OCI-LY3 (cell line): ENCODE measurements at regions not wholly inside any gene's neighbourhood (a gene's known extent, or its start where the extent isn't known, plus 50 kb on each side); places are given as distances from the start of the nearest gene placed in this dataset.

Experiments
- H2AFZ ChIP-seq: fragments of 200-600, 300-600 bp; shearing (Covaris generic); 2 replicates; pipeline ENCODE4 v1.6.0; 2014; ENCODE audit warnings: antibody characterized with exemption, low read depth, low read length
- H3K27ac ChIP-seq: fragments of 200-600, 300-600 bp; sonication (generic); 2 replicates; pipeline ENCODE4 v1.5.1; 2014; ENCODE audit warnings: mild to moderate bottlenecking, low read length, moderate library complexity, mixed read lengths
- H3K27me3 ChIP-seq: fragments of 200-600, 300-600 bp; sonication (generic); 2 replicates; pipeline ENCODE4 v1.6.1; 2014; ENCODE audit warnings: low read depth, low read length, mixed read lengths
- H3K36me3 ChIP-seq: fragments of 200-600, 300-600 bp; sonication (generic); replicated peaks from 2 replicates; pipeline ENCODE3; 2014; ENCODE audit warnings: low read depth, low read length, mixed read lengths
- H3K4me1 ChIP-seq: fragments of 300-600, 200-600 bp; sonication (generic); 2 replicates; pipeline ENCODE4 v1.6.1; 2014; ENCODE audit warnings: low read length, mixed read lengths
- H3K4me2 ChIP-seq: fragments of 200-600, 300-600 bp; sonication (generic); 2 replicates; pipeline ENCODE4 v1.6.1; 2014; ENCODE audit warnings: low read length, mixed read lengths
- H3K4me3 ChIP-seq: fragments of 300-600, 200-600 bp; sonication (generic); 2 replicates; pipeline ENCODE4 v1.5.1; 2014; ENCODE audit warnings: antibody characterized with exemption, mild to moderate bottlenecking, low read length, moderate library complexity
- H3K79me2 ChIP-seq: fragments of 300-600, 200-600 bp; shearing (Covaris generic); 2 replicates; pipeline ENCODE4 v1.6.1; 2014; ENCODE audit warnings: mild to moderate bottlenecking, low read length, mixed read lengths
- H3K9ac ChIP-seq: fragments of 300-600, 200-600 bp; shearing (Covaris generic); 2 replicates; pipeline ENCODE4 v1.6.0; 2014; ENCODE audit warnings: mild to moderate bottlenecking, low read length, moderate library complexity
- H3K9me3 ChIP-seq: fragments of 200-600, 300-600 bp; shearing (Covaris generic); 2 replicates; pipeline ENCODE4 v1.6.1; 2014; ENCODE audit warnings: low read length, mixed read lengths; ENCODE audit not compliant: insufficient read depth
- H4K20me1 ChIP-seq: fragments of 200-600, 300-600 bp; sonication (generic); 2 replicates; pipeline ENCODE4 v1.6.1; 2016; ENCODE audit warnings: low read length, mixed read lengths; ENCODE audit not compliant: insufficient read depth
- CTCF ChIP-seq: fragments of 200-600, 300-600 bp; sonication (generic); IDR thresholded peaks from 2 replicates; pipeline ENCODE4 v1.5.1; 2014; ENCODE audit warnings: antibody characterized with exemption, low read length, low read depth
- EZH2phosphoT487 ChIP-seq: fragments of 200-600 bp; shearing (Covaris generic); IDR thresholded peaks from 2 replicates; pipeline ENCODE4 v1.6.1; 2018; ENCODE audit warnings: antibody characterized with exemption, mixed run types, low read depth

- H3K27me3 ChIP-seq, result peaks cover 6% of the 10 kb centered on the region; the same call in 1 of the 2 replicates
- no peaks in the 10 kb centered on the region for H3K79me2 ChIP-seq
- no peaks in the 10 kb centered on the region for H3K4me1 ChIP-seq
- no peaks in the 10 kb centered on the region for H3K36me3 ChIP-seq
- TF ChIP-seq EZH2phosphoT487 (no peak), CTCF (no peak)
- no peak overlapping the region for H3K4me2 ChIP-seq
- no peak overlapping the region for H3K27ac ChIP-seq
- H4K20me1 ChIP-seq, result no peaks in the 10 kb centered on the region
- H3K4me3 ChIP-seq, result no peak overlapping the region
- no peak overlapping the region for H3K9ac ChIP-seq
- H3K9me3 ChIP-seq, result no peaks in the 10 kb centered on the region
- no peak overlapping the region for H2AFZ ChIP-seq
Measured at GRCh38 chr2:11053546-11053945, 101.7 kb upstream of the SLC66A3 start.

DNA sequence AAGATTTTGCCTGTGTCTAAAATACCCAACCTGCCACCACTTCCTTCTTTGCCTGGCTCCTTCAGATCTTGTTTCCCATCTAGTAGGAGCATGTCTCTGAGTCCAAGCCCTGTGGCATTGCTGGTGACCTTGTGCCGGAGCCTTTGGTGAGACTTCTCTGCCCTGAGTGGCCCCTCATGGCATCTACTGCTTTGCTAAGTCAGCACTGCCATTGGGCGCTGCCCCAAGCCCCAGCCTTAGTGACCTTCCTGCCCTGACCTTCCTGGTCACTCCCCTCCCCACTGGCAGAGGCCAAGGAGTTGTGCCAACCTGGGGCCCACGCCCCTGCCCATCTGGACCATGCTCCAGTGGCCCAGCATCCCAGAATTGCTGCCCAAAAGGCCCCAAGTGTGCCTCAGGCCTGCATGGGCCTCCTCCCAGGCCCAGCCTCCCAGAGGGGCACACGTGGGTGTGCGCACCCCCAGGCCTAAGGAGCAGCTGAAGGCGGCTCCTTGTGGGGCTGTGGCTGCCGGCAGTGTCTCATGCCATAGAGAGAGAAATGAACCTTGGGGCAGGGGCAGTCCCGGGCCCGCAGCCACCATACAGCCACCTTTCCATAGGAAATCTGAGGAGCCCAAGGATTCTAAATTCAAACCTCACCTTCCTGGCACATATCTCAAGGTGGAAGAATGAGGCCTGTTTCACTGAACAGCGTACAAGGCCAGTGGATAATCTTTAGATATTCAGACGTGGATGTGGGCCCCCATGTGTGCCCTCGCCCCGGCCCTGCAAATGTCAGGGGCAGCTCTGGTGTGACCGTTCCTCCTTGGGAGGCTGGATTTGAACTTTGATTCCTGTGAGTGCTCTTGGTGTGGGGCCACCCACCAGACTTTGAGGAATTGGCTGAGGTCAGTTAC lies 100.2 kb upstream of the SLC66A3 start:
- no peak overlapping the region for H3K9ac ChIP-seq
- H3K27ac ChIP-seq, result no peak overlapping the region
- no peaks in the 10 kb centered on the region for H3K4me1 ChIP-seq
- H3K79me2 ChIP-seq, result no peaks in the 10 kb centered on the region
- no peaks in the 10 kb centered on the region for H3K36me3 ChIP-seq
- no peaks in the 10 kb centered on the region; the same call in 1 of the 2 replicates for H3K9me3 ChIP-seq
- H3K27me3 ChIP-seq, result peaks cover 6% of the 10 kb centered on the region; the same call in 1 of the 2 replicates
- no peak overlapping the region for H3K4me3 ChIP-seq
- no peaks in the 10 kb centered on the region for H4K20me1 ChIP-seq
- H2AFZ ChIP-seq, result no peak overlapping the region
- no peak overlapping the region for H3K4me2 ChIP-seq
- TF ChIP-seq EZH2phosphoT487 (no peak), CTCF (no peak)

DNA sequence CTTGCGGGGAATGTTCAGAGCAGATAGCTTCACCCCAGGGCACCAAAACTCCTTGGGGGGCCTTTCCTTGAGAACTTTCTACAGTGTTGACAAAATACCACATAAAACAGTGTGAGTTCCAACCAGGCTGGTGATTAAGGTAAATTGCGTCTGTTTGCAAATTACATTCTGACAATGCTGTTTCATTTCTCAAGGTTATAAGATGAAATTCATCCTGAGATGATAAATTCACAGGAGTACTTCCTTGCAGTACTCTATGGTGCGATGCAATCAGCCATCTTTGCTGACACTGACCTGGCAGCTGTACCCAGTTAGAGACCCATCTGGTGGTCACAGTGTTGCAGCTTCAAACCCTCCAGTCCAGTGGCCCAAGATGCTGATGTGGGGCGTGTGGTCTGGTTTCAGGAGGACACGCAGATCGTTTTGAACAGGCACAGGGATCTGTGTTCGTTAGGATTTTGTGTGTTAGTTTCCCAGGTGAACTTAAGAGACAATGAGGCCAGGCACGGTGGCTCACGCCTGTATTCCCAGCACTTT lies 99.5 kb upstream of the SLC66A3 start:
- no peaks in the 10 kb centered on the region for H3K4me1 ChIP-seq
- no peak overlapping the region for H2AFZ ChIP-seq
- H3K36me3 ChIP-seq, result no peaks in the 10 kb centered on the region
- TF ChIP-seq EZH2phosphoT487 (no peak), CTCF (no peak)
- H3K27me3 ChIP-seq, result peaks cover 6% of the 10 kb centered on the region; the same call in 1 of the 2 replicates
- H4K20me1 ChIP-seq, result no peaks in the 10 kb centered on the region
- H3K4me2 ChIP-seq, result no peak overlapping the region
- no peak overlapping the region for H3K4me3 ChIP-seq
- H3K27ac ChIP-seq, result no peak overlapping the region
- H3K9me3 ChIP-seq, result peaks cover 5% of the 10 kb centered on the region
- H3K9ac ChIP-seq, result no peak overlapping the region
- no peaks in the 10 kb centered on the region for H3K79me2 ChIP-seq

- Histone ChIP-seq H3K27ac (no peak overlapping the region), H3K9me3 (peaks cover 14% of the 10 kb centered on the region), H3K4me1 (no peaks in the 10 kb centered on the region), H3K36me3 (peaks cover 5% of the 10 kb centered on the region), H3K4me3 (no peak overlapping the region), H3K9ac (no peak overlapping the region), H2AFZ (no peak overlapping the region), H3K4me2 (no peak overlapping the region), H3K79me2 (no peaks in the 10 kb centered on the region), H3K27me3 (peaks cover 6% of the 10 kb centered on the region; the same call in 1 of the 2 replicates), H4K20me1 (no peaks in the 10 kb centered on the region)
- no peak for TF ChIP-seq EZH2phosphoT487
- TF ChIP-seq CTCF, result no peak
Measured at GRCh38 chr2:11056614-11057013, 98.7 kb upstream of the SLC66A3 start.
